ENCODE measurements at regions not wholly inside any gene's neighbourhood (a gene's known extent, or its start where the extent isn't known, plus 50 kb on each side); places are given as distances from the start of the nearest gene placed in this dataset.

GRCh38 chr1:239630767-239631166 is 244.4 kb downstream of the CHRM3 start:
- DNase-seq (ENCODE audit: low read depth) = no peak
- no peak overlapping the region for H3K4me3 ChIP-seq (ENCODE audit: low read length)
- no peak for TF ChIP-seq CTCF (conservative IDR thresholded peaks at IDR 0.05; ENCODE audit: low read length)

DNA sequence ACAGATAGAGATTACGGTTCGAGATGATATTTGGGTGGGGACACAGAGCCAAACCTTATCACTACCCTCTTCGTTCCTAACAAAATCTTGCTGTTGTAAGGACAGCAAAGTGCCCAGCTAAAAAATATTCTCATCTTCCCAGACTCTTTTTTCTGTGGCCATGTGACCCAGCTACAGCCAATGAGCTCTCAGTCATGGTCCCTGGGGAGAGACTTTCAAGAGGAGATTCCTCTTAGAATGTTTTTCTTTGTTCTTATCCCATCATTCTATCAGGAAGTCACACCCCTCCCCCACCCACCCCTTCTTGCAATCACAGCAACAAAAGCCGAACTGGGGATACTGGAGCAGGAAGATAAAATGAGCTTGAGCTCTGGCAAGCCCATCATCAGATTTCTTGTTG is 247.1 kb downstream of the CHRM3 start:
- DNase-seq (ENCODE audit: low read depth) = no peak
- H3K4me3 ChIP-seq (ENCODE audit: low read length) = no peak overlapping the region
- no peak for TF ChIP-seq CTCF (conservative IDR thresholded peaks at IDR 0.05; ENCODE audit: low read length)

- DNase-seq (ENCODE audit: low read depth) = no peak
- H3K4me3 ChIP-seq (ENCODE audit: low read length) = no peak overlapping the region
- TF ChIP-seq CTCF (conservative IDR thresholded peaks at IDR 0.05; ENCODE audit: low read length) = no peak
These were observed 248.9 kb downstream of the CHRM3 start for GRCh38 chr1:239635276-239635675.

GRCh38 chr1:239636347-239636746 is 250.0 kb downstream of the CHRM3 start:
- TF ChIP-seq CTCF (conservative IDR thresholded peaks at IDR 0.05; ENCODE audit: low read length) = no peak
- no peak for DNase-seq (ENCODE audit: low read depth)
- no peak overlapping the region for H3K4me3 ChIP-seq (ENCODE audit: low read length)

- no peak for DNase-seq (ENCODE audit: low read depth)
- no peak overlapping the region for H3K4me3 ChIP-seq (ENCODE audit: low read length)
- TF ChIP-seq CTCF (conservative IDR thresholded peaks at IDR 0.05; ENCODE audit: low read length) = no peak
These were observed 258.2 kb downstream of the CHRM3 start for GRCh38 chr1:239644604-239645003.

DNA sequence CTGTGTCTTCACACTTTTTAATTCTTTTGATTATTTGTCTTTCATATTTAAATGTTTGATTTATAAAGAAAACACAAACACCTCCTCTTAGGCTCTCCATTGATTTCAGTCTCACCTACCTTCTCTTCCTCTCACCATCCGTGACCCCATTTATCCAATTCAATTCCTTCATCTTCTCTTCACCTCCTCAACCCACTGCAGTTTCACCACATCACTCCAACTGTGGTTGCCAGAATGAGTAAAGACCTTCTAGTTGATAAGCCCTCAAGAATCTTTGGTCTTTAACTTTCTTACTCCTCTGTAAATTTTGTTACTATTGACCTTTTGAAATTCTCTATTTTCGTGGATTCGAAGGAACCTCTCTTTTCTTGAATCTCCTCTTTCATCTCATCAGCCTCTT is 260.7 kb downstream of the CHRM3 start:
- H3K4me3 ChIP-seq (ENCODE audit: low read length) = no peak overlapping the region
- TF ChIP-seq CTCF (conservative IDR thresholded peaks at IDR 0.05; ENCODE audit: low read length) = no peak
- no peak for DNase-seq (ENCODE audit: low read depth)

- no peak for DNase-seq (ENCODE audit: low read depth)
- no peak overlapping the region for H3K4me3 ChIP-seq (ENCODE audit: low read length)
- TF ChIP-seq CTCF (conservative IDR thresholded peaks at IDR 0.05; ENCODE audit: low read length) = no peak
These were observed 261.7 kb downstream of the CHRM3 start for GRCh38 chr1:239647964-239648632.

All from AG10803 (cell line).